OCI-LY1 (cell line): ENCODE measurements at regions not wholly inside any gene's neighbourhood (a gene's known extent, or its start where the extent isn't known, plus 50 kb on each side); places are given as distances from the start of the nearest gene placed in this dataset.

Source experiments
- H2AFZ ChIP-seq: fragments of 200-600 bp; sonication (generic), shearing (Covaris generic); 2 replicates; pipeline ENCODE4 v1.6.0; 2014; ENCODE audit warnings: antibody characterized with exemption, mild to moderate bottlenecking, low read length
- H3F3A ChIP-seq: fragments of 200-600 bp; sonication (generic), shearing (Covaris generic); 2 replicates; pipeline ENCODE4 v1.6.0; 2014; ENCODE audit warnings: mild to moderate bottlenecking, antibody characterized with exemption, low read length, moderate library complexity; ENCODE audit not compliant: insufficient read depth
- H3K27ac ChIP-seq: fragments of 200-600 bp; sonication (generic); 2 replicates; pipeline ENCODE4 v1.5.1; 2014; ENCODE audit warnings: low read length, mixed run types, mild to moderate bottlenecking, low read depth; ENCODE audit not compliant: poor library complexity, severe bottlenecking
- H3K27me3 ChIP-seq: fragments of 200-600 bp; sonication (generic); 2 replicates; pipeline ENCODE4 v1.6.0; 2014; ENCODE audit warnings: antibody characterized with exemption, mild to moderate bottlenecking, low read length, moderate library complexity; ENCODE audit not compliant: insufficient read depth
- H3K36me3 ChIP-seq: fragments of 200-600 bp; sonication (generic); 2 replicates; pipeline ENCODE4 v1.6.1; 2014; ENCODE audit warnings: mild to moderate bottlenecking, antibody characterized with exemption, low read length, moderate library complexity, mixed read lengths; ENCODE audit not compliant: insufficient read depth
- H3K4me1 ChIP-seq: fragments of 200-600 bp; sonication (generic); 2 replicates; pipeline ENCODE4 v1.5.1; 2014; ENCODE audit warnings: mild to moderate bottlenecking, low read length, moderate library complexity; ENCODE audit not compliant: insufficient read depth, severe bottlenecking
- H3K4me2 ChIP-seq: fragments of 200-600 bp; sonication (generic), shearing (Covaris generic); 2 replicates; pipeline ENCODE4 v1.6.1; 2014; ENCODE audit warnings: low read length
- H3K4me3 ChIP-seq: fragments of 200-600 bp; sonication (generic); 2 replicates; pipeline ENCODE4 v1.5.1; 2014; ENCODE audit warnings: low read length, low read depth, mild to moderate bottlenecking, mixed read lengths; ENCODE audit not compliant: poor library complexity, severe bottlenecking
- H3K79me2 ChIP-seq: fragments of 200-600 bp; shearing (Covaris generic); 2 replicates; pipeline ENCODE4 v1.6.1; 2016; ENCODE audit warnings: mixed run types, low read length, mixed read lengths; ENCODE audit not compliant: insufficient read depth
- H3K9ac ChIP-seq: fragments of 200-600 bp; sonication (generic), shearing (Covaris generic); 2 replicates; pipeline ENCODE4 v1.6.1; 2014; ENCODE audit warnings: mild to moderate bottlenecking, low read length, mixed read lengths
- H3K9me2 ChIP-seq: fragments of 200-600 bp; sonication (generic), shearing (Covaris generic); 2 replicates; pipeline ENCODE4 v1.6.1; 2014; ENCODE audit warnings: low read depth, mild to moderate bottlenecking, low read length, mixed read lengths
- H3K9me3 ChIP-seq: fragments of 200-600 bp; shearing (Covaris generic); 2 replicates; pipeline ENCODE4 v1.6.1; 2014; ENCODE audit warnings: low read length, mixed read lengths
- H4K20me1 ChIP-seq: fragments of 200-600 bp; sonication (generic), shearing (Covaris generic); 2 replicates; pipeline ENCODE4 v1.6.0; 2016; ENCODE audit warnings: mild to moderate bottlenecking, low read length; ENCODE audit not compliant: insufficient read depth
- EZH2 ChIP-seq: fragments of 200-600 bp; sonication (generic), shearing (Covaris generic); IDR thresholded peaks from 2 replicates; pipeline ENCODE4 v1.8.0; 2017; ENCODE audit warnings: borderline replicate concordance, mixed run types, mild to moderate bottlenecking, antibody characterized with exemption, low read length, moderate library complexity, mixed read lengths
- TF ChIP-seq, protein P1 (sequence below): fragments of 200-600 bp; sonication (generic), shearing (Covaris generic); IDR thresholded peaks from 2 replicates; pipeline ENCODE4 v1.5.1; 2017; ENCODE audit warnings: mild to moderate bottlenecking, antibody characterized with exemption, low read length, moderate library complexity, mixed read lengths

GRCh38 chr2:121081701-121082100 lies 203.3 kb downstream of the TFCP2L1 start:
- Histone ChIP-seq H4K20me1 (no peaks in the 10 kb centered on the region), H3K27ac (no peak overlapping the region), H3K9me3 (no peaks in the 10 kb centered on the region), H3K4me2 (no peak overlapping the region), H3F3A (no peaks in the 10 kb centered on the region), H3K9ac (no peak overlapping the region), H3K36me3 (no peaks in the 10 kb centered on the region), H3K79me2 (no peaks in the 10 kb centered on the region), H3K4me3 (no peak overlapping the region), H3K9me2 (no peaks in the 10 kb centered on the region), H2AFZ (no peak overlapping the region), H3K27me3 (0 out of 2 replicates have a peak, but pooled peaks cover 4% of the 10 kb centered on the region), H3K4me1 (no peaks in the 10 kb centered on the region)
- TF ChIP-seq EZH2, result no peak
- TF ChIP-seq, protein P1, sequence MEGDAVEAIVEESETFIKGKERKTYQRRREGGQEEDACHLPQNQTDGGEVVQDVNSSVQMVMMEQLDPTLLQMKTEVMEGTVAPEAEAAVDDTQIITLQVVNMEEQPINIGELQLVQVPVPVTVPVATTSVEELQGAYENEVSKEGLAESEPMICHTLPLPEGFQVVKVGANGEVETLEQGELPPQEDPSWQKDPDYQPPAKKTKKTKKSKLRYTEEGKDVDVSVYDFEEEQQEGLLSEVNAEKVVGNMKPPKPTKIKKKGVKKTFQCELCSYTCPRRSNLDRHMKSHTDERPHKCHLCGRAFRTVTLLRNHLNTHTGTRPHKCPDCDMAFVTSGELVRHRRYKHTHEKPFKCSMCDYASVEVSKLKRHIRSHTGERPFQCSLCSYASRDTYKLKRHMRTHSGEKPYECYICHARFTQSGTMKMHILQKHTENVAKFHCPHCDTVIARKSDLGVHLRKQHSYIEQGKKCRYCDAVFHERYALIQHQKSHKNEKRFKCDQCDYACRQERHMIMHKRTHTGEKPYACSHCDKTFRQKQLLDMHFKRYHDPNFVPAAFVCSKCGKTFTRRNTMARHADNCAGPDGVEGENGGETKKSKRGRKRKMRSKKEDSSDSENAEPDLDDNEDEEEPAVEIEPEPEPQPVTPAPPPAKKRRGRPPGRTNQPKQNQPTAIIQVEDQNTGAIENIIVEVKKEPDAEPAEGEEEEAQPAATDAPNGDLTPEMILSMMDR, result no peak

DNA sequence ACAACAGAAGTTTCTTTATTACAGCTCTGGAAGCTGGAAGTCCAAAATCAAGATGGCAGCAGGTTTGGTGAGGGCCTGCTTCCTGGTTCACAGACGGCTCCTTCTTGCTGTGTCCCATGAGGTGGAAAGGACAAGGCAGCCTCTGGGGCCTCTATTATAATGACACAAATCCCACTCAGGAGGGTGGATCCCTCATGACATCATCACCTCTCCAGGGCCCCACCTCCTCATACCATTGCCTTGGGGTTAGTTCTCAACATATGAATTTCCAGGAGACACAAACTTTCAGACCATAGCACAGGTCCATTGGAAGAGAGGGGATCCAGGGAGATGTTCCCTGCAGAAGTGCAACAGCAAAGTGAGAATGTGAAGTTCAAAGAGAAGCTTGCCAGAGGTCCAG lies 202.8 kb downstream of the TFCP2L1 start:
- H2AFZ ChIP-seq, result no peak overlapping the region
- no peaks in the 10 kb centered on the region for H3F3A ChIP-seq
- TF ChIP-seq EZH2, result no peak
- TF ChIP-seq, protein P1, result no peak
- no peaks in the 10 kb centered on the region for H3K36me3 ChIP-seq
- H3K4me1 ChIP-seq, result no peaks in the 10 kb centered on the region
- no peak overlapping the region for H3K4me2 ChIP-seq
- 0 out of 2 replicates have a peak, but pooled peaks cover 4% of the 10 kb centered on the region for H3K27me3 ChIP-seq
- H3K9ac ChIP-seq, result no peak overlapping the region
- no peaks in the 10 kb centered on the region for H4K20me1 ChIP-seq
- H3K9me2 ChIP-seq, result no peaks in the 10 kb centered on the region
- H3K27ac ChIP-seq, result no peak overlapping the region
- no peak overlapping the region for H3K4me3 ChIP-seq
- no peaks in the 10 kb centered on the region for H3K9me3 ChIP-seq
- H3K79me2 ChIP-seq, result no peaks in the 10 kb centered on the region

DNA sequence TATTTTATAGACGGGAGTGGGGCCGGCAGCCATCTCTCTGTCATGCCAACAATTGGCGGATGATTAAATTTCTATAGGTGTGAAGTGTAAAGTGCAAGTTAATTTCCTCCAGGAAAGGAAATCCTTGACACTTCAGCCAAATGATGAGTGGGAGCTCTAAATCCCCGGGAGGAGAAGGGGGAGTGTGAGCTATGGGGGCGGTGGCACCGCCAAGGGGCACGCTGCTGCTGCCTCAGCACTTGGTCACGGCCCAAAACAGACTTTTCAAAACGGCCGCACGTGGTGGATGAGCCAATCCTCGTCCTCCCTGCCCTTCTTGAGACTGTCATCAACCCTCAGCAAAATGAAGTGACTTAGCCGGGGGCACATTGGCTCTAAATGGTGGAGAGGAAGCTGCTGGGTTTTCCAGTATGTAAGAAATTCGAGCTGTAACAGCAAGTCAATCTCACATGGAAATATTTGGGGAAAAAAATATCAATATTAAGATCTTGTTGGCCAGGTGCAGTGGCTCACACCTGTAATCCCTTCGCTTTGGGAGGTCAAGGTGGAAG lies 200.8 kb downstream of the TFCP2L1 start:
- Histone ChIP-seq H2AFZ (no peak overlapping the region), H3K4me2 (no peak overlapping the region), H3K4me3 (no peak overlapping the region), H4K20me1 (no peaks in the 10 kb centered on the region), H3K27me3 (0 out of 2 replicates have a peak, but pooled peaks cover 4% of the 10 kb centered on the region), H3K9me2 (no peaks in the 10 kb centered on the region), H3K27ac (no peak overlapping the region), H3K79me2 (no peaks in the 10 kb centered on the region), H3K9me3 (no peaks in the 10 kb centered on the region), H3K9ac (no peak overlapping the region), H3K4me1 (no peaks in the 10 kb centered on the region), H3K36me3 (no peaks in the 10 kb centered on the region), H3F3A (no peaks in the 10 kb centered on the region)
- TF ChIP-seq EZH2, result no peak
- TF ChIP-seq, protein P1, result no peak
